ENCODE measurements at regions not wholly inside any gene's neighbourhood (a gene's known extent, or its start where the extent isn't known, plus 50 kb on each side); places are given as distances from the start of the nearest gene placed in this dataset.

DNA sequence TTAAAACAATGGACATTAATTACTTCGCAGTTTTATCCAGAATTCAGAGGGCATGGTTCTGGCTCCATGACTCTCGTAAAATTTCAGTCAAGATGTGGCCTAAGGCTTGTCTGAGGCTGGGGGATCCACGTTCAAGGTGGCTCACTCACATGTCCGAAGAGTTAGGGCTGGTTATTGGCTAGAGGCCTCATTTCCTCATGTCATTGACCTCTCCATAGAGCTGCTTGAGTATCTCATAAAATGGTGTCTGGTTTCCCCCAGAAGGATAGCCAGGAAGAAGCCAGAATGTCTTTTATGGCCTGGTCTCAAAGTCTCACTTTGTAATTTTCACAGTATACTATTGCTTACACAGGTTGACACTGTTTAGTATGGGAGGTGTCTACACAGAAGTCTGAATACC is 67.3 kb upstream of the DCBLD2 start:
- Histone ChIP-seq H3K36me3 (replicated peaks in 1 of 2; ENCODE audit: control insufficient read depth in 1 of 2, insufficient read depth in 2 of 2, low read length in 2 of 2) (no peaks in the 10 kb centered on the region), H2AFZ (ENCODE audit: low read length) (no peak overlapping the region), H3K27me3 (ENCODE audit: control insufficient read depth in 1 of 2, insufficient read depth in 2 of 2, low read length in 2 of 2) (no peaks in the 10 kb centered on the region), H3K4me2 (ENCODE audit: low read depth, low read length) (no peak overlapping the region), H3K9me3 (ENCODE audit: low read length) (no peaks in the 10 kb centered on the region), H4K20me1 (ENCODE audit: insufficient read depth, low read length) (no peaks in the 10 kb centered on the region), H3K4me3 (replicated peaks in 1 of 3; ENCODE audit: insufficient read depth in 1 of 3, low read depth in 2 of 3, low read length in 3 of 3) (no peak overlapping the region), H3K4me1 (ENCODE audit: insufficient read depth, low read length) (no peaks in the 10 kb centered on the region), H3K9ac (ENCODE audit: insufficient read depth, low read depth, low read length) (no peak overlapping the region), H3K27ac (ENCODE audit: extremely low read length, insufficient read depth, low read length) (no peak overlapping the region), H3K79me2 (ENCODE audit: insufficient read depth, low read length) (no peaks in the 10 kb centered on the region)
- ChIA-PET CTCF (ENCODE audit: low intra/inter-chr PET ratio, low total read pairs) (no interaction called here), POLR2A (no interaction called here)
- no peak for ATAC-seq
- no peak for DNase-seq (ENCODE audit: low spot score)
- no peak for FAIRE-seq
- TF ChIP-seq ZNF792 (CRISPR knock-in tag; IDR thresholded peaks at IDR 0.05) (no peak), ZBTB21 (CRISPR knock-in tag; IDR thresholded peaks at IDR 0.05) (no peak), ZNF788 (CRISPR knock-in tag; IDR thresholded peaks at IDR 0.05; ENCODE audit: borderline replicate concordance) (no peak), ZNF572 (CRISPR knock-in tag; IDR thresholded peaks at IDR 0.05) (no peak), KDM4B (CRISPR knock-in tag; IDR thresholded peaks at IDR 0.05) (no peak), WIZ (CRISPR knock-in tag; IDR thresholded peaks at IDR 0.05) (no peak), TEAD3 (CRISPR knock-in tag; optimal IDR thresholded peaks at IDR 0.05; ENCODE audit: borderline replicate concordance) (no peak), ZNF17 (CRISPR knock-in tag; IDR thresholded peaks at IDR 0.05) (no peak), YEATS4 (CRISPR knock-in tag; IDR thresholded peaks at IDR 0.05; ENCODE audit: borderline replicate concordance) (no peak), MTA3 (CRISPR knock-in tag; IDR thresholded peaks at IDR 0.05) (no peak)
- TF ChIP-seq, protein P1, sequence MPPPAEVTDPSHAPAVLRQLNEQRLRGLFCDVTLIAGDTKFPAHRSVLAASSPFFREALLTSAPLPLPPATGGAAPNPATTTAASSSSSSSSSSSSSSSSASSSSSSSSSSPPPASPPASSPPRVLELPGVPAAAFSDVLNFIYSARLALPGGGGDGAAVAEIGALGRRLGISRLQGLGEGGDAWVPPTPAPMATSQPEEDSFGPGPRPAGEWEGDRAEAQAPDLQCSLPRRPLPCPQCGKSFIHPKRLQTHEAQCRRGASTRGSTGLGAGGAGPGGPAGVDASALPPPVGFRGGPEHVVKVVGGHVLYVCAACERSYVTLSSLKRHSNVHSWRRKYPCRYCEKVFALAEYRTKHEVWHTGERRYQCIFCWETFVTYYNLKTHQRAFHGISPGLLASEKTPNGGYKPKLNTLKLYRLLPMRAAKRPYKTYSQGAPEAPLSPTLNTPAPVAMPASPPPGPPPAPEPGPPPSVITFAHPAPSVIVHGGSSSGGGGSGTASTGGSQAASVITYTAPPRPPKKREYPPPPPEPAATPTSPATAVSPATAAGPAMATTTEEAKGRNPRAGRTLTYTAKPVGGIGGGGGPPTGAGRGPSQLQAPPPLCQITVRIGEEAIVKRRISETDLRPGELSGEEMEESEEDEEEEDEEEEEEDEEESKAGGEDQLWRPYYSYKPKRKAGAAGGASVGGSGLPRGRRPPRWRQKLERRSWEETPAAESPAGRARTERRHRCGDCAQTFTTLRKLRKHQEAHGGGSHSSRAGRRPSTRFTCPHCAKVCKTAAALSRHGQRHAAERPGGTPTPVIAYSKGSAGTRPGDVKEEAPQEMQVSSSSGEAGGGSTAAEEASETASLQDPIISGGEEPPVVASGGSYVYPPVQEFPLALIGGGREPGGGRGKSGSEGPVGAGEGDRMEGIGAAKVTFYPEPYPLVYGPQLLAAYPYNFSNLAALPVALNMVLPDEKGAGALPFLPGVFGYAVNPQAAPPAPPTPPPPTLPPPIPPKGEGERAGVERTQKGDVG (CRISPR knock-in tag; IDR thresholded peaks at IDR 0.05; ENCODE audit: borderline replicate concordance), result no peak
- BruUV-seq (replicated peaks), result no TSS peak
- in situ Hi-C loops (cut with HindIII; ENCODE audit: extremely low pct_ligation_motif_present, low pct_unique_long_range_greater_than_20kb) (no loop called here), intact Hi-C loops (cut with micrococcal nuclease; ENCODE audit: unreplicated experiment) (no loop called here)
- WGBS (ENCODE audit: low lambda C conversion rate), result 47% methylated on average over 4 of the region's 4 CpGs

Data from HepG2 (cell line).